Keratinocyte (primary cell): ENCODE measurements at regions not wholly inside any gene's neighbourhood (a gene's known extent, or its start where the extent isn't known, plus 50 kb on each side); places are given as distances from the start of the nearest gene placed in this dataset.

ENCODE experiments used
- DNase-seq: peaks from one replicate; pipeline ENCODE4 v3.0.0-alpha.2; 2011; ENCODE audit warnings: low read depth, missing footprints, low spot score
- FAIRE-seq: peaks from 2 replicates; lab custom pipeline; 2011; peaks lifted over from hg19 to GRCh38; lab: Jason Lieb, UNC
- H2AFZ ChIP-seq: 2 replicates; pipeline ENCODE4 v1.6.0; 2012; ENCODE audit warnings: low read length, control low read depth, inconsistent platforms; ENCODE audit not compliant: control insufficient read depth
- H3K27ac ChIP-seq: 2 replicates; pipeline ENCODE4 v1.5.1; 2011; ENCODE audit warnings: low read length; ENCODE audit not compliant: control insufficient read depth, insufficient read depth
- H3K27me3 ChIP-seq: 3 replicates; pipeline ENCODE4 v1.6.0; 2011; ENCODE audit warnings: low read length; ENCODE audit not compliant: control insufficient read depth, insufficient read depth; ENCODE audit errors: extremely low read depth
- H3K36me3 ChIP-seq, 2 experiments: 2 replicates in 1 of 2; 3 replicates in 1 of 2; pipeline ENCODE4 v1.5.1; 2011; ENCODE audit warnings: low read length in 2 of 2, mild to moderate bottlenecking in 1 of 2; ENCODE audit not compliant: control insufficient read depth in 2 of 2, insufficient read depth in 2 of 2; ENCODE audit errors: extremely low read depth in 1 of 2
- H3K4me1 ChIP-seq: 3 replicates; pipeline ENCODE4 v1.5.1; 2011; ENCODE audit warnings: low read length; ENCODE audit not compliant: control insufficient read depth, insufficient read depth; ENCODE audit errors: extremely low read depth
- H3K4me2 ChIP-seq: 3 replicates; pipeline ENCODE4 v1.6.0; 2011; ENCODE audit warnings: low read depth, low read length; ENCODE audit not compliant: control insufficient read depth, insufficient read depth; ENCODE audit errors: extremely low read depth
- H3K4me3 ChIP-seq, 3 experiments: fragments of 200-600 bp in 1 of 3; sonication (generic) in 1 of 3; 2 replicates in 2 of 3; 3 replicates in 1 of 3; pipeline ENCODE4 v1.5.1; 2011 to 2016; ENCODE audit warnings: low read length in 3 of 3, mild to moderate bottlenecking in 3 of 3, control low read depth in 2 of 3, inconsistent platforms in 1 of 3, low read depth in 1 of 3, mixed read lengths in 1 of 3, mixed run types in 1 of 3, moderate library complexity in 1 of 3; ENCODE audit not compliant: control insufficient read depth in 2 of 3, insufficient read depth in 2 of 3; ENCODE audit errors: extremely low read depth in 1 of 3
- H3K79me2 ChIP-seq: 2 replicates; pipeline ENCODE4 v1.6.0; 2012; ENCODE audit warnings: low read length; ENCODE audit not compliant: control insufficient read depth, insufficient read depth
- H3K9ac ChIP-seq: 3 replicates; pipeline ENCODE4 v1.6.0; 2011; ENCODE audit warnings: low read length; ENCODE audit not compliant: control insufficient read depth, insufficient read depth; ENCODE audit errors: extremely low read depth
- H3K9me1 ChIP-seq: 3 replicates; pipeline ENCODE4 v1.6.0; 2011; ENCODE audit warnings: low read length; ENCODE audit not compliant: control insufficient read depth, insufficient read depth; ENCODE audit errors: extremely low read depth
- H3K9me3 ChIP-seq: 2 replicates; pipeline ENCODE4 v1.5.1; 2012; ENCODE audit warnings: low read depth, low read length; ENCODE audit not compliant: control insufficient read depth
- H4K20me1 ChIP-seq: 3 replicates; pipeline ENCODE4 v1.6.0; 2011; ENCODE audit warnings: low read length; ENCODE audit not compliant: control insufficient read depth, insufficient read depth; ENCODE audit errors: extremely low read depth
- CTCF ChIP-seq, 3 experiments: IDR thresholded peaks in 1 of 3; conservative IDR thresholded peaks in 1 of 3; optimal IDR thresholded peaks in 1 of 3; 2 replicates in 2 of 3; 3 replicates in 1 of 3; pipeline versions ENCODE3 to v1.5.1; 2011; ENCODE audit warnings: low read length in 3 of 3, mild to moderate bottlenecking in 3 of 3, moderate library complexity in 2 of 3, control low read depth in 1 of 3, inconsistent platforms in 1 of 3; ENCODE audit not compliant: insufficient read depth in 2 of 3; ENCODE audit errors: extremely low read depth in 1 of 3
- EZH2 ChIP-seq: IDR thresholded peaks from one replicate; pipeline ENCODE4 v1.6.1; 2012; ENCODE audit warnings: inconsistent platforms, mild to moderate bottlenecking, low read length, moderate library complexity
- dilution Hi-C: fragments of 300-500 bp; cut with MboI; formaldehyde crosslinking; loops from one replicate; pipeline ENCODE4 v1.7.0; 2020; ENCODE audit warnings: low sequenced_read_pairs; ENCODE audit not compliant: extremely low pct_ligation_motif_present

GRCh38 chrX:149383852-149384251, 121.3 kb downstream of the IDS start:
- no peak for TF ChIP-seq CTCF (optimal IDR thresholded peaks at IDR 0.05 in 1 of 3, IDR thresholded peaks at IDR 0.05 in 1 of 3, conservative IDR thresholded peaks at IDR 0.05 in 1 of 3; ENCODE audit: extremely low read depth in 1 of 3, insufficient read depth in 2 of 3, low read length in 3 of 3)
- TF ChIP-seq EZH2: no peak
- Histone ChIP-seq H3K27me3 (no peaks in the 10 kb centered on the region), H3K9me3 (no peaks in the 10 kb centered on the region), H3K36me3 (no peaks in the 10 kb centered on the region), H2AFZ (no peak overlapping the region), H4K20me1 (no peaks in the 10 kb centered on the region), H3K9me1 (no peaks in the 10 kb centered on the region), H3K9ac (no peak overlapping the region), H3K4me3 (no peak overlapping the region), H3K79me2 (no peaks in the 10 kb centered on the region), H3K4me1 (no peaks in the 10 kb centered on the region), H3K27ac (no peak overlapping the region), H3K4me2 (no peak overlapping the region)
- dilution Hi-C loops: no loop called here
- FAIRE-seq (no peak), DNase-seq (no peak)

GRCh38 chrX:149374751-149375150, 130.4 kb downstream of the IDS start:
- Histone ChIP-seq H3K36me3 (no peaks in the 10 kb centered on the region), H3K27me3 (no peaks in the 10 kb centered on the region), H3K9me3 (no peaks in the 10 kb centered on the region), H3K79me2 (no peaks in the 10 kb centered on the region), H2AFZ (no peak overlapping the region), H3K9me1 (no peaks in the 10 kb centered on the region), H3K27ac (no peak overlapping the region), H3K4me3 (no peak overlapping the region), H4K20me1 (no peaks in the 10 kb centered on the region), H3K9ac (no peak overlapping the region), H3K4me1 (no peaks in the 10 kb centered on the region), H3K4me2 (no peak overlapping the region)
- no peak for FAIRE-seq
- no peak for TF ChIP-seq CTCF (optimal IDR thresholded peaks at IDR 0.05 in 1 of 3, IDR thresholded peaks at IDR 0.05 in 1 of 3, conservative IDR thresholded peaks at IDR 0.05 in 1 of 3; ENCODE audit: extremely low read depth in 1 of 3, insufficient read depth in 2 of 3, low read length in 3 of 3)
- TF ChIP-seq EZH2: no peak
- dilution Hi-C loops: no loop called here
- no peak for DNase-seq
